Astrocyte (in vitro differentiated cells and primary cell): ENCODE measurements at regions not wholly inside any gene's neighbourhood (a gene's known extent, or its start where the extent isn't known, plus 50 kb on each side); places are given as distances from the start of the nearest gene placed in this dataset.
A peak's percentile ranks its signal among the peaks of the same experiment; 100 is the strongest.

Experiments used
- DNase-seq: peaks from one replicate; pipeline ENCODE4 v3.0.0-alpha.2; 2010; ENCODE audit warnings: low read depth
- FAIRE-seq: peaks from 2 replicates; lab custom pipeline; 2011; peaks lifted over from hg19 to GRCh38; lab: Jason Lieb, UNC
- H2AFZ ChIP-seq: 2 replicates; pipeline ENCODE4 v1.6.0; 2012; ENCODE audit warnings: low read depth, low read length, inconsistent platforms
- H3K27ac ChIP-seq: 2 replicates; pipeline ENCODE4 v1.5.1; 2011; ENCODE audit warnings: low read depth, low read length, inconsistent platforms
- H3K27me3 ChIP-seq: 2 replicates; pipeline ENCODE4 v1.6.0; 2011; ENCODE audit warnings: low read length, inconsistent platforms; ENCODE audit not compliant: insufficient read depth
- H3K36me3 ChIP-seq: 2 replicates; pipeline ENCODE4 v1.5.1; 2011; ENCODE audit warnings: low read length, inconsistent platforms; ENCODE audit not compliant: insufficient read depth
- H3K4me1 ChIP-seq: 2 replicates; pipeline ENCODE4 v1.5.1; 2011; ENCODE audit warnings: low read length, inconsistent platforms; ENCODE audit not compliant: insufficient read depth
- H3K4me2 ChIP-seq: 2 replicates; pipeline ENCODE4 v1.6.0; 2012; ENCODE audit warnings: low read length, inconsistent platforms
- H3K4me3 ChIP-seq: 2 replicates; pipeline ENCODE4 v1.5.1; 2011; ENCODE audit warnings: low read depth, mild to moderate bottlenecking, low read length, inconsistent platforms; ENCODE audit not compliant: insufficient read depth
- H3K79me2 ChIP-seq: 2 replicates; pipeline ENCODE4 v1.6.0; 2012; ENCODE audit warnings: mild to moderate bottlenecking, low read length, inconsistent platforms; ENCODE audit not compliant: insufficient read depth
- H3K9ac ChIP-seq: 2 replicates; pipeline ENCODE4 v1.6.0; 2012; ENCODE audit warnings: mild to moderate bottlenecking, low read length, inconsistent platforms
- H3K9me3 ChIP-seq: 2 replicates; pipeline ENCODE4 v1.5.1; 2012; ENCODE audit warnings: low read depth, mild to moderate bottlenecking, low read length, inconsistent platforms; ENCODE audit not compliant: insufficient read depth
- H4K20me1 ChIP-seq: 2 replicates; pipeline ENCODE4 v1.6.0; 2012; ENCODE audit warnings: low read length, inconsistent platforms; ENCODE audit not compliant: insufficient read depth
- H3K27ac Mint-ChIP-seq: one replicate; pipeline ENCODE4 v1.8.0; 2021; ENCODE audit warnings: mild to moderate bottlenecking, mixed read lengths; ENCODE audit not compliant: unreplicated experiment
- H3K27me3 Mint-ChIP-seq: one replicate; pipeline ENCODE4 v1.8.0; 2021; ENCODE audit warnings: low read depth, mixed read lengths; ENCODE audit not compliant: unreplicated experiment
- H3K36me3 Mint-ChIP-seq: one replicate; pipeline ENCODE4 v1.8.0; 2021; ENCODE audit warnings: low read depth, mixed read lengths; ENCODE audit not compliant: unreplicated experiment
- H3K4me1 Mint-ChIP-seq: one replicate; pipeline ENCODE4 v1.8.0; 2021; ENCODE audit warnings: low read depth, mixed read lengths; ENCODE audit not compliant: unreplicated experiment
- H3K4me3 Mint-ChIP-seq: one replicate; pipeline ENCODE4 v1.8.0; 2021; ENCODE audit warnings: mild to moderate bottlenecking, moderate library complexity, mixed read lengths; ENCODE audit not compliant: unreplicated experiment
- H3K9me3 Mint-ChIP-seq: one replicate; pipeline ENCODE4 v1.8.0; 2021; ENCODE audit warnings: mild to moderate bottlenecking, mixed read lengths; ENCODE audit not compliant: unreplicated experiment
- EZH2 ChIP-seq: IDR thresholded peaks from 2 replicates; pipeline ENCODE4 v1.6.1; 2012; ENCODE audit warnings: mild to moderate bottlenecking, low read length, inconsistent platforms; ENCODE audit not compliant: insufficient read depth
- TF ChIP-seq, protein P1 (sequence below): IDR thresholded peaks from 2 replicates; pipeline ENCODE4 v1.5.1; 2011; ENCODE audit warnings: low read depth, mild to moderate bottlenecking, inconsistent platforms, low read length, moderate library complexity; ENCODE audit not compliant: insufficient read depth

DNA sequence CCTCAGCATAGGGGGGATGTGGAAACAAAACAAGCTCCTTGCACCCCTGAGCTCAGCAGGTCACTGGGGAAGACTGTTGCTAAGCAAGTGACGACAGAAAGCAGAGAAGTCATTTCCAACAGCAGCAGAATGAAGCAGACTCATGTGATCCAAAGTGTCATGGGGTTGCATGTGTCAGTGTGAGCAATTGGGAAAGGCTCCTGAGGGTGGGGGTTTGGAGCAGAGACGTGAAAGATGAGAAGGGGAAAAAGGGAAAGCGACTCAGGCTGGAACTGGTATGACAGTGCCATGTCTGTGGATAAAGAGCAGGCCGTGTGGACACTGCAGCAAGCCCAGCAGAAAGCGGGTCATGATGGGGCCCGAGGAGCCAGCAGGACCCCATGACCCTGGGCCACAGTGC is 363.9 kb downstream of the PREX1 start:
- Histone ChIP-seq H3K9ac (no peak overlapping the region), H3K27me3 (peaks cover 8% of the 10 kb centered on the region), H3K4me3 (no peak overlapping the region), H3K4me2 (no peak overlapping the region), H3K9me3 (no peaks in the 10 kb centered on the region), H4K20me1 (no peaks in the 10 kb centered on the region), H3K27ac (no peak overlapping the region), H2AFZ (peak overlapping the region; percentile 34), H3K4me1 (peaks cover 5% of the 10 kb centered on the region), H3K36me3 (no peaks in the 10 kb centered on the region), H3K79me2 (no peaks in the 10 kb centered on the region)
- Mint-ChIP-seq H3K4me1 (peaks cover 7% of the 10 kb centered on the region), H3K4me3 (no peak overlapping the region), H3K27me3 (peaks cover 35% of the 10 kb centered on the region), H3K36me3 (no peaks in the 10 kb centered on the region), H3K9me3 (peaks cover 2% of the 10 kb centered on the region), H3K27ac (peak overlapping the region; percentile 48)
- FAIRE-seq (no peak), DNase-seq (peak; percentile 74)
- TF ChIP-seq, protein P1, sequence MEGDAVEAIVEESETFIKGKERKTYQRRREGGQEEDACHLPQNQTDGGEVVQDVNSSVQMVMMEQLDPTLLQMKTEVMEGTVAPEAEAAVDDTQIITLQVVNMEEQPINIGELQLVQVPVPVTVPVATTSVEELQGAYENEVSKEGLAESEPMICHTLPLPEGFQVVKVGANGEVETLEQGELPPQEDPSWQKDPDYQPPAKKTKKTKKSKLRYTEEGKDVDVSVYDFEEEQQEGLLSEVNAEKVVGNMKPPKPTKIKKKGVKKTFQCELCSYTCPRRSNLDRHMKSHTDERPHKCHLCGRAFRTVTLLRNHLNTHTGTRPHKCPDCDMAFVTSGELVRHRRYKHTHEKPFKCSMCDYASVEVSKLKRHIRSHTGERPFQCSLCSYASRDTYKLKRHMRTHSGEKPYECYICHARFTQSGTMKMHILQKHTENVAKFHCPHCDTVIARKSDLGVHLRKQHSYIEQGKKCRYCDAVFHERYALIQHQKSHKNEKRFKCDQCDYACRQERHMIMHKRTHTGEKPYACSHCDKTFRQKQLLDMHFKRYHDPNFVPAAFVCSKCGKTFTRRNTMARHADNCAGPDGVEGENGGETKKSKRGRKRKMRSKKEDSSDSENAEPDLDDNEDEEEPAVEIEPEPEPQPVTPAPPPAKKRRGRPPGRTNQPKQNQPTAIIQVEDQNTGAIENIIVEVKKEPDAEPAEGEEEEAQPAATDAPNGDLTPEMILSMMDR: no peak
- no peak for TF ChIP-seq EZH2

DNA sequence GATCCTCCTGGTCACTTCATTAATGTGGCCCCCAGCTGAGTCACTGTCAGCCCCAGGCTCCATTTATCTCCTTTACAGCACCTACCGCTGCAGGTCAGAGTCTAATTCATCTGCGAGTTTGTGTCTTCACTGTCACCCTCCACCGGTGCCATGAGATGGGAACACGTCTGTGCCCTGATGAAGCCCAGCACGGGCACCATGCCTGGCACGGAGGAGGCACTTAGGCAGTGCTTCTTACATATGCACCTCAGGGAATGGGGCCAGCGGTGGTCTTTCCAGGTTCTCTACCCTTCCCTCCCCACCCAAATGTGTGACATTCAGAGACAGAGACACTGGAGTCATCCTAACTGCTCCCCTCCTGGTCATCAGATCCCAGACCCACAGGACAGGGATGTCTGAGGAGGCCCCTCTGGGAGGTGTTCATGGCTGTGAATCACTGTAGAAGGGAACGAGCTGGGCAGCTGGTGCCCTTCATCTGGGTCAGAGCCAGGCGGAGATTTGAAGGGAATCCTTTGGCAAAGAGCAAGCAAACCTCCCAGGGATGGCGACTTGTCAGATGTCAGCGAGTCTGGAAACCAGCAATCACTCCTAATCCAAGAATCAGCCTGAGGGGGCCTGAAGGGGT is 364.6 kb downstream of the PREX1 start:
- H3K4me2 ChIP-seq: no peak overlapping the region

DNA sequence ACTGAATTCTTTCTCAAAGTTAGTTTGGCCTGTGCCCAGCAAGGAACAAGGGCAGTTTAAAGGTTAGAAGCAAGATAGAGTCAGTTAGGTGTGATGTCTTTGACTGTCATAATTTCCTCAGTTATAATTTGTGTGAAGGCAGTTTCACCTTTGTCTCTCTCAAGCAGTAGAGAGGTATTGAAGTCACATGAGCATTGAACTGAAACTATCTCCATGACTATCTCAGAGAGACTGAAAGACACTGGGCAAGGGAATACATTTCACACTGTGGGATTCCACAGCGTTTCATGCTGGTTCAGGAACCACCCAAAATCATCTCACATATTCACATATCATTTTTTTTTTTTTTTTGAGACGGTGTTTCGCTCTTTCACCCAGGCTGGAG is 366.1 kb downstream of the PREX1 start:
- no peaks in the 10 kb centered on the region for H3K36me3 ChIP-seq
- H3K27ac ChIP-seq: no peak overlapping the region
- no peaks in the 10 kb centered on the region for H3K36me3 Mint-ChIP-seq
- H3K27me3 Mint-ChIP-seq: peaks cover 36% of the 10 kb centered on the region
- TF ChIP-seq, protein P1: no peak
- no peak for TF ChIP-seq EZH2
- no peak overlapping the region for H3K9ac ChIP-seq
- DNase-seq (no peak), FAIRE-seq (no peak)
- H3K4me3 ChIP-seq: no peak overlapping the region
- H3K27ac Mint-ChIP-seq: no peak overlapping the region
- H3K4me2 ChIP-seq: no peak overlapping the region
- no peaks in the 10 kb centered on the region for H3K9me3 ChIP-seq
- no peaks in the 10 kb centered on the region for H4K20me1 ChIP-seq
- no peak overlapping the region for H2AFZ ChIP-seq
- peaks cover 8% of the 10 kb centered on the region for H3K27me3 ChIP-seq
- H3K79me2 ChIP-seq: no peaks in the 10 kb centered on the region
- H3K9me3 Mint-ChIP-seq: no peaks in the 10 kb centered on the region
- H3K4me1 Mint-ChIP-seq: peaks cover 11% of the 10 kb centered on the region
- no peak overlapping the region for H3K4me3 Mint-ChIP-seq
- peaks cover 5% of the 10 kb centered on the region for H3K4me1 ChIP-seq

More for the DNA sequence above, 364.6 kb downstream of the PREX1 start:
- no peak for FAIRE-seq
- Histone ChIP-seq H2AFZ (no peak overlapping the region), H3K4me1 (peaks cover 5% of the 10 kb centered on the region), H4K20me1 (no peaks in the 10 kb centered on the region), H3K4me3 (no peak overlapping the region), H3K27me3 (peaks cover 8% of the 10 kb centered on the region), H3K79me2 (no peaks in the 10 kb centered on the region), H3K9ac (no peak overlapping the region), H3K9me3 (no peaks in the 10 kb centered on the region), H3K27ac (no peak overlapping the region), H3K36me3 (no peaks in the 10 kb centered on the region)
- no peak overlapping the region for H3K4me3 Mint-ChIP-seq
- H3K9me3 Mint-ChIP-seq: peaks cover 2% of the 10 kb centered on the region
- DNase-seq: no peak
- peaks cover 10% of the 10 kb centered on the region for H3K4me1 Mint-ChIP-seq
- H3K36me3 Mint-ChIP-seq: no peaks in the 10 kb centered on the region
- no peak for TF ChIP-seq EZH2
- TF ChIP-seq, protein P1: no peak
- H3K27me3 Mint-ChIP-seq: peaks cover 37% of the 10 kb centered on the region
- no peak overlapping the region for H3K27ac Mint-ChIP-seq
